CD14-positive monocyte (primary cell): ENCODE measurements at regions not wholly inside any gene's neighbourhood (a gene's known extent, or its start where the extent isn't known, plus 50 kb on each side); places are given as distances from the start of the nearest gene placed in this dataset.

Source experiments
- DNase-seq, 3 donors: peaks; one replicate each; pipeline ENCODE4 v3.0.0-alpha.2; 2011 to 2022
- H2AFZ ChIP-seq: 2 replicates; pipeline ENCODE4 v1.6.0; 2012; ENCODE audit warnings: mild to moderate bottlenecking, low read depth, low read length, inconsistent platforms; ENCODE audit not compliant: insufficient read depth, poor library complexity, severe bottlenecking
- H3K27ac ChIP-seq, 2 donors: 1 replicate in 1 of 2; 2 replicates in 1 of 2; pipeline ENCODE4 v1.5.1; 2012 to 2013; ENCODE audit warnings: low read length in 2 of 2, control low read depth in 1 of 2, inconsistent platforms in 1 of 2, low read depth in 1 of 2, mild to moderate bottlenecking in 1 of 2
- H3K27me3 ChIP-seq, 2 donors: one replicate each; pipeline versions ENCODE4 v1.6.0 to v1.6.1; 2011 to 2013; ENCODE audit warnings: low read length in 2 of 2; ENCODE audit not compliant: control insufficient read depth in 2 of 2, insufficient read depth in 2 of 2
- H3K36me3 ChIP-seq, 2 donors: replicated peaks in 1 of 2; 1 replicate in 1 of 2; 2 replicates in 1 of 2; pipeline versions ENCODE4 v1.5.1 to v1.6.1; 2012 to 2013; ENCODE audit warnings: low read length in 2 of 2, control low read depth in 1 of 2, inconsistent platforms in 1 of 2, mild to moderate bottlenecking in 1 of 2; ENCODE audit not compliant: insufficient read depth in 2 of 2, control insufficient read depth in 1 of 2
- H3K4me1 ChIP-seq, 2 donors: 1 replicate in 1 of 2; 2 replicates in 1 of 2; pipeline versions ENCODE4 v1.5.1 to v1.6.1; 2012 to 2013; ENCODE audit warnings: low read length in 2 of 2, control low read depth in 1 of 2, inconsistent platforms in 1 of 2, mild to moderate bottlenecking in 1 of 2, moderate library complexity in 1 of 2; ENCODE audit not compliant: insufficient read depth in 2 of 2, control insufficient read depth in 1 of 2
- H3K4me2 ChIP-seq: replicated peaks from 2 replicates; pipeline ENCODE3; 2012; ENCODE audit warnings: low read length, moderate library complexity, mild to moderate bottlenecking; ENCODE audit not compliant: poor library complexity, severe bottlenecking; ENCODE audit errors: extremely low read depth
- H3K4me3 ChIP-seq, 3 experiments: fragments of 200-600 bp in 1 of 3; sonication (generic) in 1 of 3; replicated peaks in 1 of 3; 1 replicate in 2 of 3; 2 replicates in 1 of 3; pipeline ENCODE4 v1.5.1; 2011 to 2013; ENCODE audit warnings: low read length in 3 of 3, mild to moderate bottlenecking in 3 of 3, control low read depth in 2 of 3, low read depth in 2 of 3, inconsistent platforms in 1 of 3, moderate library complexity in 1 of 3
- H3K79me2 ChIP-seq: 2 replicates; pipeline ENCODE4 v1.6.0; 2012; ENCODE audit warnings: mild to moderate bottlenecking, control low read depth, inconsistent platforms, low read length, moderate library complexity; ENCODE audit not compliant: insufficient read depth
- H3K9ac ChIP-seq: 2 replicates; pipeline ENCODE4 v1.6.0; 2017; ENCODE audit warnings: low read length, mild to moderate bottlenecking; ENCODE audit not compliant: insufficient read depth, poor library complexity, severe bottlenecking
- H3K9me3 ChIP-seq, 2 donors: replicated peaks in 1 of 2; 1 replicate in 1 of 2; 2 replicates in 1 of 2; pipeline versions ENCODE4 v1.5.1 to v1.6.1; 2012 to 2013; ENCODE audit warnings: low read length in 2 of 2, control low read depth in 1 of 2; ENCODE audit not compliant: control insufficient read depth in 1 of 2, insufficient read depth in 1 of 2
- H4K20me1 ChIP-seq: 2 replicates; pipeline ENCODE4 v1.6.0; 2012; ENCODE audit warnings: mild to moderate bottlenecking, low read length, control low read depth, moderate library complexity; ENCODE audit not compliant: insufficient read depth
- H3K27ac Mint-ChIP-seq, 7 donors: one replicate each; pipeline ENCODE4 v1.8.0; 2020; ENCODE audit warnings: mild to moderate bottlenecking in 7 of 7, mixed read lengths in 7 of 7, moderate library complexity in 6 of 7, inconsistent platforms in 2 of 7
- H3K27me3 Mint-ChIP-seq, 3 donors: one replicate each; pipeline ENCODE4 v1.8.0; 2021 to 2022; ENCODE audit warnings: low read depth in 3 of 3, mild to moderate bottlenecking in 3 of 3, mixed read lengths in 3 of 3, moderate library complexity in 3 of 3, inconsistent platforms in 1 of 3
- H3K36me3 Mint-ChIP-seq, 2 donors: one replicate each; pipeline ENCODE4 v1.8.0; 2020; ENCODE audit warnings: mixed read lengths in 2 of 2, inconsistent platforms in 1 of 2, mild to moderate bottlenecking in 1 of 2
- H3K4me1 Mint-ChIP-seq: one replicate; pipeline ENCODE4 v1.8.0; 2020; ENCODE audit warnings: mild to moderate bottlenecking, mixed read lengths
- H3K4me3 Mint-ChIP-seq, 2 donors: one replicate each; pipeline ENCODE4 v1.8.0; 2020; ENCODE audit warnings: mild to moderate bottlenecking in 2 of 2, mixed read lengths in 2 of 2, moderate library complexity in 1 of 2
- H3K9me3 Mint-ChIP-seq, 7 donors: one replicate each; pipeline ENCODE4 v1.8.0; 2020 to 2022; ENCODE audit warnings: mixed read lengths in 7 of 7, mild to moderate bottlenecking in 6 of 7, moderate library complexity in 6 of 7, inconsistent platforms in 2 of 7
- CTCF ChIP-seq: fragments of 200-600 bp; IDR thresholded peaks from one replicate; pipeline ENCODE4 v1.8.0; 2022; ENCODE audit warnings: antibody characterized with exemption, mild to moderate bottlenecking
- WGBS: methylation state at CpG from one replicate; pipeline ENCODE4 v1.1.5; 2013; ENCODE audit warnings: missing lambda C conversion rate; ENCODE audit not compliant: insufficient coverage; 5-methylcytosine and 5-hydroxymethylcytosine counted together
- intact Hi-C, 2 donors: fragments of 100-400 bp; cut with micrococcal nuclease; formaldehyde crosslinking; loops; one replicate each; pipeline versions ENCODE4 v1.15.0 to v1.15.1; 2023

GRCh38 chr2:225334514-225334913, 65.0 kb upstream of the NYAP2 start:
- Mint-ChIP-seq H3K36me3 (no peaks in the 10 kb centered on the region), H3K27me3 (no peaks in the 10 kb centered on the region), H3K4me3 (no peak overlapping the region), H3K4me1 (no peaks in the 10 kb centered on the region), H3K9me3 (peaks cover 0 to 4% (median 0%) of the 10 kb centered on the region in 7 donors), H3K27ac (no peak overlapping the region)
- no peak overlapping the region for H3K4me3 ChIP-seq
- no peak for DNase-seq
- WGBS, result 90% methylated on average over 2 of the region's 4 CpGs
- H3K4me1 ChIP-seq, result no peaks in the 10 kb centered on the region
- H3K27me3 ChIP-seq, result no peaks in the 10 kb centered on the region
- H3K36me3 ChIP-seq, result no peaks in the 10 kb centered on the region
- no peaks in the 10 kb centered on the region for H3K79me2 ChIP-seq
- intact Hi-C loops, result no loop called here
- H3K9ac ChIP-seq, result no peak overlapping the region
- TF ChIP-seq CTCF, result no peak
- no peak overlapping the region for H2AFZ ChIP-seq
- no peaks in the 10 kb centered on the region for H3K9me3 ChIP-seq
- no peaks in the 10 kb centered on the region for H4K20me1 ChIP-seq
- no peak overlapping the region for H3K4me2 ChIP-seq
- no peak overlapping the region for H3K27ac ChIP-seq

- H3K4me1 ChIP-seq, result no peaks in the 10 kb centered on the region
- Mint-ChIP-seq H3K36me3 (no peaks in the 10 kb centered on the region), H3K4me3 (no peak overlapping the region), H3K9me3 (peaks cover 0 to 7% (median under 1%) of the 10 kb centered on the region in 7 donors), H3K4me1 (no peaks in the 10 kb centered on the region), H3K27ac (no peak overlapping the region), H3K27me3 (no peaks in the 10 kb centered on the region)
- intact Hi-C loops, result no loop called here
- no peak overlapping the region for H3K4me3 ChIP-seq
- DNase-seq, result no peak
- H3K79me2 ChIP-seq, result no peaks in the 10 kb centered on the region
- H3K36me3 ChIP-seq, result no peaks in the 10 kb centered on the region
- no peak overlapping the region for H3K4me2 ChIP-seq
- H3K9me3 ChIP-seq, result peaks cover 4% of the 10 kb centered on the region in 2 donors
- H4K20me1 ChIP-seq, result no peaks in the 10 kb centered on the region
- no peak overlapping the region for H2AFZ ChIP-seq
- H3K27ac ChIP-seq, result no peak overlapping the region
- no peak for TF ChIP-seq CTCF
- 94% methylated on average over 2 of the region's 4 CpGs for WGBS
- no peaks in the 10 kb centered on the region for H3K27me3 ChIP-seq
- H3K9ac ChIP-seq, result no peak overlapping the region
These were observed 71.3 kb upstream of the NYAP2 start for GRCh38 chr2:225328192-225328591.
